Activated T-cell treated with anti-CD3 and anti-CD28 coated beads, Interleukin-2, amount 50 U/mL, for 72 hours (primary cell): ENCODE measurements at regions not wholly inside any gene's neighbourhood (a gene's known extent, or its start where the extent isn't known, plus 50 kb on each side); places are given as distances from the start of the nearest gene placed in this dataset.
A peak's percentile ranks its signal among the peaks of the same experiment; 100 is the strongest.

ENCODE experiments used
- ATAC-seq, 2 donors: fragments of 150-1000 bp; cut with Tn5 transposase; replicated peaks in 1 of 2; 2 replicates each; pipeline ENCODE4 v1.10.0; 2021; ENCODE audit warnings: moderate library complexity in 2 of 2, mild to moderate bottlenecking in 1 of 2
- DNase-seq, 2 donors: peaks; one replicate each; pipeline ENCODE4 v3.0.0; 2021 to 2022; ENCODE audit warnings: mixed read lengths in 1 of 2
- H3K27ac Mint-ChIP-seq: one replicate; pipeline ENCODE4 v1.8.0; 2022; ENCODE audit warnings: mild to moderate bottlenecking, moderate library complexity, mixed read lengths
- H3K27me3 Mint-ChIP-seq: one replicate; pipeline ENCODE4 v1.8.0; 2022; ENCODE audit warnings: low read depth, mixed read lengths
- H3K36me3 Mint-ChIP-seq, 2 donors: one replicate each; pipeline ENCODE4 v1.8.0; 2022; ENCODE audit warnings: mixed read lengths in 2 of 2, mild to moderate bottlenecking in 1 of 2; ENCODE audit not compliant: insufficient read depth in 2 of 2
- H3K4me1 Mint-ChIP-seq: one replicate; pipeline ENCODE4 v1.8.0; 2022; ENCODE audit warnings: low read depth, mixed read lengths
- H3K4me3 Mint-ChIP-seq, 2 donors: one replicate each; pipeline ENCODE4 v1.8.0; 2022; ENCODE audit warnings: mild to moderate bottlenecking in 2 of 2, mixed read lengths in 2 of 2, moderate library complexity in 2 of 2
- H3K9me3 Mint-ChIP-seq, 2 donors: one replicate each; pipeline ENCODE4 v1.8.0; 2022; ENCODE audit warnings: mixed read lengths in 2 of 2

- no peak for ATAC-seq
- no peaks in the 10 kb centered on the region for H3K4me1 Mint-ChIP-seq
- no peaks in the 10 kb centered on the region for H3K36me3 Mint-ChIP-seq
- H3K27me3 Mint-ChIP-seq: peaks cover 18% of the 10 kb centered on the region
- no peaks in the 10 kb centered on the region for H3K9me3 Mint-ChIP-seq
- no peak for DNase-seq
- no peak overlapping the region for H3K4me3 Mint-ChIP-seq
- H3K27ac Mint-ChIP-seq: no peak overlapping the region
Observed at GRCh38 chr1:47616906-47617305, 179.1 kb downstream of the FOXD2 start.

GRCh38 chr1:47617381-47618221, 179.8 kb downstream of the FOXD2 start:
- H3K4me3 Mint-ChIP-seq: no peak overlapping the region
- H3K4me1 Mint-ChIP-seq: no peaks in the 10 kb centered on the region
- no peak for DNase-seq
- H3K27ac Mint-ChIP-seq: no peak overlapping the region
- H3K9me3 Mint-ChIP-seq: no peaks in the 10 kb centered on the region
- no peaks in the 10 kb centered on the region for H3K36me3 Mint-ChIP-seq
- ATAC-seq: peak in 1 of 2 donors; percentile 23
- H3K27me3 Mint-ChIP-seq: peaks cover 23% of the 10 kb centered on the region

GRCh38 chr1:47618222-47618720, 180.4 kb downstream of the FOXD2 start:
- H3K4me1 Mint-ChIP-seq: no peaks in the 10 kb centered on the region
- H3K27ac Mint-ChIP-seq: no peak overlapping the region
- no peak overlapping the region for H3K4me3 Mint-ChIP-seq
- H3K36me3 Mint-ChIP-seq: no peaks in the 10 kb centered on the region
- no peaks in the 10 kb centered on the region for H3K9me3 Mint-ChIP-seq
- H3K27me3 Mint-ChIP-seq: peaks cover 28% of the 10 kb centered on the region
- ATAC-seq (peak in 1 of 2 donors; percentile 5), DNase-seq (no peak)

GRCh38 chr1:47618830-47619229, 181.0 kb downstream of the FOXD2 start:
- no peak for DNase-seq
- no peaks in the 10 kb centered on the region for H3K9me3 Mint-ChIP-seq
- no peaks in the 10 kb centered on the region for H3K4me1 Mint-ChIP-seq
- H3K27me3 Mint-ChIP-seq: peaks cover 28% of the 10 kb centered on the region
- H3K4me3 Mint-ChIP-seq: no peak overlapping the region
- no peak overlapping the region for H3K27ac Mint-ChIP-seq
- ATAC-seq: no peak
- no peaks in the 10 kb centered on the region for H3K36me3 Mint-ChIP-seq

- H3K36me3 Mint-ChIP-seq: no peaks in the 10 kb centered on the region
- H3K9me3 Mint-ChIP-seq: no peaks in the 10 kb centered on the region
- DNase-seq (no peak), ATAC-seq (no peak)
- no peaks in the 10 kb centered on the region for H3K4me1 Mint-ChIP-seq
- no peak overlapping the region for H3K27ac Mint-ChIP-seq
- no peak overlapping the region for H3K4me3 Mint-ChIP-seq
- H3K27me3 Mint-ChIP-seq: peaks cover 17% of the 10 kb centered on the region
Observed at GRCh38 chr1:47621483-47621882, 183.6 kb downstream of the FOXD2 start.

- no peaks in the 10 kb centered on the region for H3K9me3 Mint-ChIP-seq
- DNase-seq: no peak
- no peaks in the 10 kb centered on the region for H3K4me1 Mint-ChIP-seq
- H3K36me3 Mint-ChIP-seq: no peaks in the 10 kb centered on the region
- peaks cover 17% of the 10 kb centered on the region for H3K27me3 Mint-ChIP-seq
- ATAC-seq: no peak
- H3K4me3 Mint-ChIP-seq: no peak overlapping the region
- no peak overlapping the region for H3K27ac Mint-ChIP-seq
Observed at GRCh38 chr1:47621977-47622376, 184.1 kb downstream of the FOXD2 start.

GRCh38 chr1:47622776-47623556, 185.1 kb downstream of the FOXD2 start:
- ATAC-seq: no peak
- DNase-seq: no peak
- Mint-ChIP-seq H3K27ac (no peak overlapping the region), H3K4me3 (no peak overlapping the region), H3K4me1 (no peaks in the 10 kb centered on the region), H3K9me3 (no peaks in the 10 kb centered on the region), H3K27me3 (peaks cover 10% of the 10 kb centered on the region), H3K36me3 (no peaks in the 10 kb centered on the region)

- Mint-ChIP-seq H3K27me3 (peaks cover 10% of the 10 kb centered on the region), H3K4me1 (no peaks in the 10 kb centered on the region), H3K9me3 (no peaks in the 10 kb centered on the region), H3K27ac (no peak overlapping the region), H3K36me3 (no peaks in the 10 kb centered on the region), H3K4me3 (no peak overlapping the region)
- DNase-seq (no peak), ATAC-seq (no peak)
Observed at GRCh38 chr1:47623557-47623940, 185.7 kb downstream of the FOXD2 start.

- H3K4me1 Mint-ChIP-seq: no peaks in the 10 kb centered on the region
- DNase-seq: peak in 1 of 2 donors; percentile 6
- H3K27me3 Mint-ChIP-seq: peaks cover 10% of the 10 kb centered on the region
- ATAC-seq: no peak
- no peaks in the 10 kb centered on the region for H3K36me3 Mint-ChIP-seq
- no peaks in the 10 kb centered on the region for H3K9me3 Mint-ChIP-seq
- no peak overlapping the region for H3K4me3 Mint-ChIP-seq
- H3K27ac Mint-ChIP-seq: no peak overlapping the region
Observed at GRCh38 chr1:47624531-47624930, 186.7 kb downstream of the FOXD2 start.

GRCh38 chr1:47627016-47627415, 189.2 kb downstream of the FOXD2 start:
- peaks cover 17% of the 10 kb centered on the region for H3K27me3 Mint-ChIP-seq
- H3K36me3 Mint-ChIP-seq: no peaks in the 10 kb centered on the region
- H3K4me1 Mint-ChIP-seq: no peaks in the 10 kb centered on the region
- no peak for DNase-seq
- ATAC-seq: no peak
- no peak overlapping the region for H3K27ac Mint-ChIP-seq
- H3K4me3 Mint-ChIP-seq: no peak overlapping the region
- no peaks in the 10 kb centered on the region for H3K9me3 Mint-ChIP-seq

GRCh38 chr1:47627471-47628370, 189.9 kb downstream of the FOXD2 start:
- DNase-seq: no peak
- Mint-ChIP-seq H3K9me3 (no peaks in the 10 kb centered on the region), H3K27me3 (peaks cover 11% of the 10 kb centered on the region)

GRCh38 chr1:47629201-47629600, 191.4 kb downstream of the FOXD2 start:
- H3K9me3 Mint-ChIP-seq: no peaks in the 10 kb centered on the region
- H3K4me1 Mint-ChIP-seq: no peaks in the 10 kb centered on the region
- DNase-seq (no peak), ATAC-seq (no peak)
- H3K27me3 Mint-ChIP-seq: peaks cover 15% of the 10 kb centered on the region
- H3K27ac Mint-ChIP-seq: no peak overlapping the region
- H3K36me3 Mint-ChIP-seq: no peaks in the 10 kb centered on the region
- no peak overlapping the region for H3K4me3 Mint-ChIP-seq

More at GRCh38 chr1:47627471-47628370, 189.9 kb downstream of the FOXD2 start:
- ATAC-seq: no peak
- H3K4me3 Mint-ChIP-seq: no peak overlapping the region
- H3K27ac Mint-ChIP-seq: no peak overlapping the region
- H3K36me3 Mint-ChIP-seq: no peaks in the 10 kb centered on the region
- no peaks in the 10 kb centered on the region for H3K4me1 Mint-ChIP-seq

- DNase-seq (no peak), ATAC-seq (no peak)
- Mint-ChIP-seq H3K4me3 (no peak overlapping the region), H3K27me3 (peaks cover 16% of the 10 kb centered on the region), H3K4me1 (no peaks in the 10 kb centered on the region), H3K36me3 (no peaks in the 10 kb centered on the region), H3K27ac (no peak overlapping the region), H3K9me3 (no peaks in the 10 kb centered on the region)
Observed at GRCh38 chr1:47630346-47630745, 192.5 kb downstream of the FOXD2 start.
